NCI-H226 (cell line): ENCODE measurements at regions not wholly inside any gene's neighbourhood (a gene's known extent, or its start where the extent isn't known, plus 50 kb on each side); places are given as distances from the start of the nearest gene placed in this dataset.
A peak's percentile ranks its signal among the peaks of the same experiment; 100 is the strongest.

Experiments used
- DNase-seq: peaks from one replicate; pipeline ENCODE4 v3.0.0-alpha.2; 2015

DNA sequence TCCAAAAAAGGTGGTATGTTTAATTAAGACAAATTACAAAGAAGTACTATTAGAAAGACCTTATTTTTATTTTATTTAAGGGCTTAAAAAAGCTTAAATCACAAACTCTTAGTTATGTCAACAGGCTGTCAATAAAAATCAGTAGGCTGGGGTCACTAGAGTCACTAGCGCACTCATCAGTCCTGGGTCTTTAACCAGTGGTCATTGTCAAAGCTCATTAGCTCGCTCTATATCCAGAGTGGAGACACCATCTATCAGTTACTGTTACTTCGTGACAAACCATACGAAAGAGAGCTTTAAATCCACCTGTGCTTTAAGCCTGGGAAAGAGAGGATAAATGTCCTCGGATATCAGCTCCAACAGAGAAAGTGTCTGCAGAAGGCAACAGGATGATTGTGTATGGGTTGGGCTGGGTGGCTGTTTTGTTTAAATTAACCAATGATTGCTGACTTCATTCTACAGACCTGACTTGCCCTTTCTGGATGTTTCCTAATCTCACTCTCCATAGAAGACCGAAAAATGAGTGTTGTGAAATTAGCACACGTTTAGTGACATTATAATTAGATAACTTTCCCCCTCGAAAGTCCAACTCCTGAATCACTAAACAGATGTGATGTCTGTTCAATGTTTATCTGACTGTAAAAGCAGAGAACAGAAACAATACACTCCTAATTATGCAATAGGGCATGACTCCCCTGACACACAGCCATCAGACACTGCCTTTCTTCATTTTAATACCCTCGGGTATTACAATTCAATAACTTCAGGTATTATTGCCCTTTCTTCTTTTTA is 123.6 kb upstream of the TNPO1 start:
- no peak for DNase-seq

DNA sequence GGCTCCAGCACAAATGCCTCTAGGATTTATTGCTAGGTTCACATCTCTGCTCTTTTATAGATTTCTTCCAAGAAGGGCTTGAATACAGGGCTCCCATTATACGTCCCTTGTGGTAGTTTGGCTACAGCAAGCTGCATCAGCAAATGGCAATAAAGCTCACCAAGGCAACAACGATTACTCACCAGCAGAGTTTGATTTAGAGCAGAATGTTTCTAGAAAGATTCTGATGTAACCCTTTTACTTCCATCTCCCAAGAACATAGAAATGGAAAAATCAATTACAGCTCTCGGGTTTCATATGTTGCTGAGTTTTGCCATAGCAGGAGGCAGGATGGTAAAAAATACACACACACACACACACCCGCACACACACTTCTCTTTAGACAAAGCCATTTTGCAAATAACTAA is 124.2 kb upstream of the TNPO1 start:
- no peak for DNase-seq

DNA sequence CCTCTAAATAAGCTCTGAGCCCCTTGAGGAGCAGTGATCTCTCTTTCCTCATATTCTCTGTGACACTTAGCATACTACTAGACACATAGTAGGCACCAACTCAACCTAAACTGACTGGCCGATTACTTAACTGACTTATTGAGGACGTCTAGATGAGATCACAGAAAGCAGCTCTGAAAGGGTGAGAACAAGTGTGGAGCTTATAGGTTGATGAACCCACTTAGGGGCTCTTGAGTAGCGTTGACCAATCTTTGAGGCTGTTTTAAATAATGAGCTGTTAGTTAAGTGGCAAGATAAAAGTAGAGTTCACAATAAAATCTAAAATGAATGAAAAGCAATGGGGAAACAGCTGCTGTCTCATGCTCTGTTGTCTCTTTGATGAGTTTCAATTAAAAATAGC is 124.7 kb upstream of the TNPO1 start:
- no peak for DNase-seq

DNA sequence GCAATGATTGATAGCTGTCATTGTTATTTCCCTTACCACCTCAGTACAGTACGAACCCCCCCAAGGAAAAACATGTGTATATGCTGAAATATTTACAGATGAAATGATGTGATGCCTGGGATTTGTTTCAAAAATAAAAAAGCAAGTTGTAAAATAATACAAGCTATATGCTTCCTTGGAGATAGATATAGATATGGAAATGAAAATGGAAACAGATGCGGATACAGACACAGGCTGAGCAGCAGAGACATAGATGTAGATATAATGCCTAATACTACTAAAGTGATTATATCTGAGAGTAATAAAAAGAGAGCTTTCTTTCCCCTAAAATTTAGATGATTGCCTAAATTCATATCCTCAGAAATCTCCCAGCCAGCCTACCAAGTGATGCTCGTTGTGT is 127.5 kb upstream of the TNPO1 start:
- DNase-seq: no peak

DNA sequence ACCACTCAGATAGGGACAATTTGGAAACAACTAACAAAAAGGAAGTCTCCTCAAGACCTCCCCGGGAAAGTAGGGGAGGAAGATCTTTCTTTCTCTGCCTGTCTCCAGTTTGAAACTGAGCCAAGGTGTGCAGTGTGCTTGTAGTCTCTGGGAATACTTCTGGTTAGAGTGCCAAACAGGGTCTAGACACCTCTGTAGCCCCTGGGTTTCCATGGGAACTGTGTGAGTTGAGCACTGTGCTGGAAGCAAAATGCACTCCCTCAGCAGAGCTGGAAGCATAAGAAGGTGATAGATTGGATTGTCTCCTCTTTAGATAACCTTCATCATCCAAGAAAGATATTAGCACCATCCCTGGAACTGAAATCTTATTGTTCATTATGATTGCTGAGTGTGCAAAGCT is 129.2 kb upstream of the TNPO1 start:
- no peak for DNase-seq

DNA sequence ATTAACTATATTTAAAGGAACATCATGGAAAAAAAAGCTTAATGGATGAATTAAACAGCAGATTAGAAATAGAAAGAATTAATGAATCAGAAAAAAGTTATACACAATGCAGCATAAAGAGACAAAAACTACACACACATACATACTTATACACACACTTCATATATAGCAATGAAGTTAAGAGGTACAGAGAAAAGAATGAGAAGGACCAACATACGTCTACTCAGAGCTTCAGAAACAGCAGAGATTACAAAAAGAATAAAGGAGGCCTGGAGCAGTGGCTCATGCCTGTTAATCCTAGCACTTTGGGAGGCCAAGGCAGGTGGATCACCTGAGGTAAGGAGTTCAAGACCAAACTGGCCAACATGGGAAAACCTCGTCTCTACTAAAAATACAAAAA is 133.9 kb upstream of the TNPO1 start:
- no peak for DNase-seq

DNA sequence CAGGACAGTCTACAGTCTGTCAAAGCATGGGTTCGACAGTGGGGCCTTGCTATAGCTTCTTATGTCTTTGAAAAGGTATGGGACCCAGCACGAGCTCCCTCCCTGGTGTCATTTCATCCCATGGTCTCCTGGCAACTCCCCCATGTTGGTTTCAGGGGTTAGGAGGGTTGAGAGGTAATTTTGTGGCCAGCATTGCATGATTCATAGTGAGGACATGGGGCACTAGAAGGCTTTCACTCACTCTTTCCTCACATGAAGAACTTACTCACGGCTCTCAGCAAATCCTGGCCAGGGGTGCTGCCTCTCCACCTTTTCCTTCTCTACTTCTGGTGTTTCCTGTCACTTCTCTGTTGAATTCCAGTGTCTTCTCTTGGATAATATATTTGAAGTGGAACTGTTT is 134.7 kb upstream of the TNPO1 start:
- no peak for DNase-seq

DNA sequence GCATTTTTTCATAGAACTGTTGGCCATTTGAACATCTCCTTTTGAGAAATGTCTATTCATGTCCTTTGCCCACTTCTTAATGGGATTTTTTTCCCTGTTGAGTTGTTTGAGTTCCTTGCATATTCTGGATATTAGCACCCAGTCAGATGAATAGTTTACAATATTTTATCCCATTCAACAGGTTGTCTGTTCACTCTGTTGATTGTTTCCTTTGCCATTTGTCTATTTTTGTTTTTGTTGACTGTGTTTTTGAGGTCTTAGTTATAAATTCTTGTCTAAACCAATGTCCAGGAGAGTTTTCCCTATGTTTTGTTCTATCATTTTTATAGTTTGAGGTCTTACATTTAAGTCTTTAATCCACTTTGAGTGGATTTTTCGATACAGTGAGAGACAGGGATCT is 139.0 kb upstream of the TNPO1 start:
- DNase-seq: no peak

DNA sequence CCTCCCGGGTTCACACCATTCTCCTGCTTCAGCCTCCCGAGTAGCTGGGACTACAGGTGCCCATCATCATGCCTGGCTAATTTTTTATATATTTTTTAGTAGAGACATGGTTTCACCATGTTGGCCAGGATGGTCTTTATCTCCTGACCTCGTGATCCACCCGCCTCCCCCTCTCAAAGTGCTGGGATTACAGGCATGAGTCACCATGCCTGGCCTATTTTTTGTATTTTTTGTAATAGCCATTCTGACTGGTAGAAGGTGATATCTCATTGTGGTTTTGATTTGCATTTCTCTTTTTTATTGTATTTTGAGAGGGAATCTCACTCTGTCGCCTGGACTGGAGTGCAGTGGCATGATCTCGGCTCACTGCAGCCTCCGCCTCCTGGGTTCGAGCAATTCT is 139.6 kb upstream of the TNPO1 start:
- peak; percentile 57 for DNase-seq

DNA sequence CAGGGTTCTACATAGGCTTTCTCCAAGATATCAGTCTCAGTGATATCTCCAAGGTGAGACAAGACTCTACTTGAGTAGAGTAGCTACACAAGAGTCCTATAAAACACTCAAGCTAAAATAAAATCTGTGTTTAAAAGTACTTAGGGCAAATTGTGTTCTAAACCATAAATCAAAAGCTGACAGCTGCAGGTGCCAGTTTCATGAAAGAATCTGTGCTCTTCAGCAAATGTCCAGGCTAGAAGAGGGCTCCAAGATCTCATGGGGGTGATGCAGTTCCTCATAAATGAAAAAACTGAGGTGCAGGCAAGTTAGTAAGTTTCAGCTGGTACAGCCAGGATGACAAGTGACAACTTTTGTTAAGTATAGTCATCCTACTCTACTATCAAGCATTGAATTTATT is 142.8 kb upstream of the TNPO1 start:
- no peak for DNase-seq

DNA sequence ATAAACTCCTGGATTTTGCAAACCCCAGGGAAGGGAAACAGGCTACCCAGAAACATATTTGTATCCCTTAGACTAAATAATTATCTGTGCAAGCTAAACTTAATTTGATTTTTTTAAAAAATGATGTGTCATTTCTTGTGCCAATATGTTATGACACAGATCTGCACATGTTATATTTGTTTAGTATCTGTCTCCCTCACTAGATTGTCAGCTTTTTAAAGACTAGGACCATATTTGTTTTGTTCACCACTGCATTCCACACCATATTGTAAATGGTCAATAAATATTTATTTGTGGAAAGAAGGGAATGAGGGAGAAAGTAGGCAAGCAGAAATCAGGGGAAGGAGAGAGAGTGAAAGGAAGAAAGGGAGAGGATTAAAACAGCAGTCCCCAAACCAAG is 143.3 kb upstream of the TNPO1 start:
- DNase-seq: no peak

DNA sequence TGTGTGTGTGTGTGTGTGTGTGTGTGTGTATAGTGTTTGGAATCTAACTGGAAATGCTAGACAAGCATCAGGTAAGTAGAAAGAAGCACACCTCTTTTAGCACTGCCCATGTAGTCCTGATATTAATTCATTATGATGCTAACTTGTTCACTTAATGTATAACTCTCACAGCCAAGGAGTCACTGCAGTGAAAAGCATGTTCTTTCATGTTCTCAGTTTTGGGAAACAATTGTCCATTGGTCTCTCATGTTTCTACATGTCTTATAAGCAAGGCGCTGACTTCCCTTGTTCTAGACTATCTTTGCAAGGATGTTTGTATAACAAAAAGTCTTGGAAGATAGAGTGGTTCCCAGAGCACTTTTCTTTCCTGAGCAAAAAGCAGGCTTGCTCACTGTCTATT is 148.8 kb upstream of the TNPO1 start:
- no peak for DNase-seq

DNA sequence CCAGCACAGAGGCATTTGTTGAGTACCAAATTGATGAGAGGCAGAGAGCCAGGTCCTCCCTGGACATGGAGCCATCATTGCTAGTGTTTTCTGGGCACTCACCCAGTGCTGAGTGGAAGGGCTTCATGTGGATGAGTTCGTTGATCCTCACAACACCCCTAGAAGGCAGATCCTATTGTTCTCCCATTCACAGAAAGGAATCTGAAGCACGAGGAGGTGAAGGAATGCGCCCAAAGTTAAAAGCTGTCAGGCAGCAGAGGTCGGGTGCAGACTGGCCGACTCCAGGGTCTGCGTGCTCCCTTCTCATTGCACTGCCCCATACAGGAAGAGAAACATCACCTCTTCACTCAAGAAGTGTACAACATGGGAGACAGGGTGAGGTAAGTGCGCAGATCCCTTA is 153.5 kb upstream of the TNPO1 start:
- DNase-seq: no peak

DNA sequence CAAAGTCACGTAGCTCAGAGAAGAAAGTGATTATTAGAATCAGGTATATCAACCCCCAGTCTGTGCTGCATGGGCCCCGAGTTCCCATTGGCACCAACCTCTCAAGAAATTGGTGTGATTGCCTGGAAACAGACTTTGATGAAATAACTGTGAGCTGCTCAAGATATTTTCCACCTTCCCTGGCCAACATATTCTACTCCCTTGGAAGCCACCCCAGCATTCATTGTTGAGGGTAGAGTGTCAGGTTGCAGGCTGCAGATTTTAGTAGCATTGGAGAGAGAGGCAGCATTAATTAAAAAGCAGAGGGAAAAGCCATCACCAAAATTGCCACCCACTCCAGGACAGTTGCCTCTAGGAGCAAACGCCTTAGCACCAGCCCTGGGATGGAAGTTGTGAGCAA is 154.2 kb upstream of the TNPO1 start:
- no peak for DNase-seq

DNA sequence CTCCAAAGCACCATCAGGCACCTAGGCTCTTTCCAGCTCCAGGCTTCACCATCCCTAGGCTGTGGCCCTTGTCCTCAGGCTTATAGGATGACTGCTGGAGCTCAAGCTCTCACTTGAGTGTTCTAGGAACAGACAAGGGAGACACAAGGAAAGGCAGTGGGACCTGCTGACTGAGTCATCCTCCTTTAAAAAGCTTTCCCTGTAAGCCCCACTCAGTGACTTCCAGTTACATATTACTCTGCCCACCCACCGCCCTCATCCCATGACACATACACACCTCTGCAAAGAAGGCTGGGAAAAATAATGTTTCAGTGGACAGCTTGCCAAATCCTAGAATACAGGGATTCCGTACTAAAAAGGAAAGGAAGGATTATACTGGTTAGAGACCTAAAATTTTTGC is 154.2 kb upstream of the ZNF366 start:
- DNase-seq: no peak

DNA sequence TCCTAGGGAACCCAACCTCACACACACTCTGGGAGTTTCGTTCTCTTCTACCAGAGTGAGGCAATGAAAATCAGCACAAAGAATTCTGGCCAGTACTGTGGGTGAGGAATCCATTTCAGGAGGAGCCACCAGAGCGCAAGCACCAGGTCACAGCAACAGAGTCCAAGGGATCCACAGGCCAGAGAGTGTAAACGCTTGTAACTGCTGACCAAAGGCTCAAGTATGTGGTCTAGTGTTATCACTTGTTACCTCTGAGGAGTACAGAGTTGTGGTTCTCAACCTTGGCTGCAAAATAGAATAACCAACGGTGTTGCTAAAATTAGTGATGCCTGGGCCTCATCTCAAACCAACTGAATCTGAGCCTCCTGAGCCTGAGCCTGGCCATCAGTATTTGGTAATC is 152.5 kb upstream of the ZNF366 start:
- no peak for DNase-seq

DNA sequence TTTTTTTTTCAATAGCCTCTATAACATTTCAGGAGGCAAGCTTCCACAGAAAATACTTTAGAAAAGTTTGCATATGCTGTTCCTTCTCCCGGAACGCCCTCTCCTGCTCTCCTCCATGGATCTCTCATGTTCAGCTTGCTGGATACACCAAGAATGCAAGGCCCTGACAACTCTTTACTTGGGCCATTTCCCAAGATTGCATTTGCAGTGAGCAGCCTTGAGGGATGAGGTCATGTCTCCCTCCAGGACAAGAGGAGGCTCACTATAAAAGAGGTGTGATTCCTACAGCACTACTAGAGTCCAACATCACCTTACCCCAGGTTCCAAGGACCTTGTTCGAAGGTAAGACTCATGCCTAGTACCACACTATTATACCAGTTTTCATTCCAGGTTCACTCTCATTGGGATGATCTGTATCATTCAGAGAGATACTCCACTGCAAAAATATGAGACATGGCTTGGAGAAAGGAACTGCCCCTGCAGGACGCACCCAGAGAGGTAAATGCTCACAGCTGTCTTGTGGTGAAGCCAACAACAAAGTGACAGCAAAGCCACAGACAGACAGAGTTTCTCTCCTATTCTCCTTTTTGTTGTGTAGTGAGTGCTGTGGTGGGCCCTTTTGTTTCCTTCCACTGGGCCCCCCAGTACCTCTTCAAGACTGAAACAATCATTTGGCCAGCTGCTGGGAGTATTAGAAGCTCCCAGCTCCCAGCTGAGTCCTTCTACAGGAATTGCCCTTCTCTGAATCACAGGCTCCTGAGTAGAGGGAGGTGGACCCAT is 151.7 kb upstream of the ZNF366 start:
- peak; percentile 20 for DNase-seq

DNA sequence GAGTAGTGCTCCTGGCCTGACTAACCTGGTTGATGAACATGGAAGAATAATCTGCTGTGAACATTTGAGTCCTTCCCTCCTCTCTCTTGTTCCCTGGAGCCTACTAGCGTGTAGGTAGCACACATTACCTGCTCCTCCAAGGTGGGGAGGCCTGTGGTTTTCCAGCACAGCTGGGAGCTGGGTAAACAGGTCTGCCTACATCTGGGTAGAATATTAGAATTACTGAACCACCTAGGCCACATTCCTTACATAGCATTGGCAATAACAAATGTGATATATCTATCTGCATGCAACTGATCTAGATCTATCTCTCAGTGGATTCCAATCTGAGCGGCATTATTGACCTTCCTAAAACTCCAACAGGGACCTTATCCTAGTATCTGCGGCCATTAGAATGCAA is 151.0 kb upstream of the ZNF366 start:
- no peak for DNase-seq

DNA sequence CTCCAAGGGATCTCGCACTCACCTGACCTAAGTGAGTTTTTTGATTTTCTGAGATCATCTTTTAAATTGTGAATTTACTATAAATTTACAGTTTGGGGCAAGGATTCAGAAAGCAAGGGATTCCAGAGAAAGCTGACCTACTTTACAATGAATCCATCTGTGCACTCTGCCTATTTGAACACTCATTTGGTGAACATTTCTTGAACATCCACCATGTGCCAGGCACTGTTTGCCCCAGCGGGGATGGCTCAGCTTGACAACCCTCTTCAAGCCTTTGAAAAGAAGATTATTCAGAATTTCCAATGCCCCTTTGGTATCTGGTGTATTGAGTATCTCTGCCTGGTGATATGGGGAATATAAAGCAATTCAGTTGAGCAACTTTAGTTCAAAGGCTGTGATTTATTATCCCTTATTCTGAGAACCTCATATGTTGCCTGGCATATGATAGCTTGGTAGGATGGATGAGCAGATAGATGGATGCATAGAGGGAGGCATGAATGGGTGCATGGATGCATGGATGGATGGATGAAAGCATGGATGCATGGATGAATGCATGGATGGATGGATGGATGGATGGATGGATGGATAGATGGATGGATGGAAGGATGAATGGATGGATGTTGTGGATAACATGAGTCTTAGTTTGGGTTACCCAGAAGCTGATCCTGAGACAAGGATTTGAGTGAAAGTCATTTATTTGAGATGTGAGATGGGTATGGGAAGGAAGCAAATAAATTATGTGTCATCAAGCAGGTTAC is 149.7 kb upstream of the ZNF366 start:
- no peak for DNase-seq

DNA sequence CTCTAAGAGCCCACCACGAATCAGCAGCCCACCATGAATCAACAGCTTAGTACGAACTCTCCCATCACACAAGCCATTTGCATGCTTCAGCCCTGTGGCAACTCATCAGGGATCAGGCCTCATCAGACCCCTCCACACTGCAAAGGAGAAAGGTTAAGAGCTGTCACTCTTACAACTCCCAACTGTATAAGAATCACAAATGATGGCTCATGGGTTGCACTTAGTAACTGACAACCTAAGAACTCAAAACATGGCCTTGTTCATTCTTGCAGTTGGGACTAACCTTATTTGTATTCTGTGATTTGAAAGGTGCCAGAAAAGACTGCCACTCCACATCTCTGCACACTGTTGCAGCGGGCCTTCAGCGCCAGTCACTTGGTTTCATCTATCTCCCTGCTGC is 149.1 kb upstream of the ZNF366 start:
- DNase-seq: no peak

DNA sequence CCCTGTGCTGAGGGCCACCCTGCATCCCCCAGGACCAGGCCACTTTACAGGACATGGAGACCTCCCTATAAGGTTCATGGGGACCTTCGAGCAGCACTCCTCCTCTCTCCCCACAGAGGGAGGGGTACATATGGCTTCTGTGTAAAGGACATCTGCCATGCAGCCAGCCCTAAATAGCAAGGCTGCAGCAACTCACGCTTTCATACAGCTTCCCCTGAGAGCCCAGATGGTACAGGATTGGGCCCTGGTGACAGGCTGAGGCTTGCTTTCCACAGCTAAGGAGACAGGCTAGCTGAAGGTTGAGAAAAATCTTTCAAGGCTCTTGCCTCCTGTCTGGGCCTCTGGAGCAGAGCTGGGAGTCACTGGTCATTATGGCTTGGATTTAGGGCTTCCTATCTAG is 147.0 kb upstream of the ZNF366 start:
- no peak for DNase-seq

DNA sequence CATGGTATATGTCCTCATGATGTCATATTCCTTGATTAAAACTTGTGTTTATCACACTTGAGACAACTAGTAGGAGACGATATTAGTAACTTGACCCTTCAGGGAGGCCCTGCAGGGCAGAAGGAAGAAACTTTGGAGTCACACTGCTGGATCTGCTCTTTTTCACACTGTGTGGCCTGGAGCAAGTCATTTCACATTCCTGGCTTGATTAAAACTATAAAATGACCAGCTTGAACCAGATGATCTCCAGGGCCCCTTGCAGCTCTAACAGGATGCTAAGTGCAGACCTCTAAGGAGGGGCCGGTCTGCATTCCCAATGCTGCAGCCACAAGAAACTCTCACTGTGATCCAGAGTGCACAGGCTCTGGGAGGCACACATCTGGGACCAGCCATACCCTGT is 146.4 kb upstream of the ZNF366 start:
- no peak for DNase-seq

DNA sequence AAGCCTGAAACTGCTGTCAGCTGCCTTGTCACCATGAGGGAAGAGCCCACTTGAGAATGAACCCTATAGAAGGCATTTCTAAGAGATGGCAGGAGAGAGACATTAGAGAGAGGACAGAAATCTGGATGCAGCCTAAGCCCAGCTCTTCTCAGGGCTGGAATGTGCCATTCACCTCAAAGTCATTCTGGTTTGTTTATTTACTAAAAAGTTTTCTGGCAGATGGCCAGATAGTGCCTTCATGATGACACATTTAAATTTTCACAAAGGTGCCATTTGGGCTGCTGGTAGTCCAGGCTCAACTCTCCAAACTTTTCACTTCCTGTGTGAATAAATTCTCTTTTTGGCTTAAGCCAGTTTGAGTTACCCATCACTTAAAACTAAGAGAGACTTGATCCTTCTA is 144.6 kb upstream of the ZNF366 start:
- DNase-seq: no peak

DNA sequence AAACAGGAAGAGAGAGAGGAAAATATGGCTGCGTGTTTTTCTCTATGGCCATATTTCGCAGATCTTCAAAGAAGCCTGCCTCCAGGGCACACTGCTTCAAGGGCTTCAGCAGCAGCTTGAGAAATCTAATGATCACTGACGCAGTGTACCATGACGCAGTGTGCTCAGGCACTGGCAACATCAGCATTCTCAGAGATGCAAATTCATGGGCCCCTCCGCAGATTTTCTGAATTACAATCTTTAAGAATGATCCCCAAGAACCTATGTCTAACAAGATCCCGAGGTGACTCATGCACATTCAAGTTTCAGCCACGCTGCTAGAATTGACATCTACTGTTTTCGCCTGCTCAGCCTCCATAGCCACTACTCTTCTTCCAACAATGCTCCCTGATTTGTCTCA is 143.9 kb upstream of the ZNF366 start:
- DNase-seq: no peak
